HG03439 (cell line): ENCODE measurements at regions not wholly inside any gene's neighbourhood (a gene's known extent, or its start where the extent isn't known, plus 50 kb on each side); places are given as distances from the start of the nearest gene placed in this dataset.
"Not testable (repeated sequence)": the region's sequence is repeated elsewhere in the genome, so short reads cannot be mapped to it uniquely, and the experiment has no call there.

Experiments
- ATAC-seq: cut with Tn5 transposase; IDR thresholded peaks from one replicate; pipeline ENCODE4 v1.9.1; 2021; ENCODE audit warnings: mild to moderate bottlenecking, moderate library complexity; ENCODE audit not compliant: unreplicated experiment

DNA sequence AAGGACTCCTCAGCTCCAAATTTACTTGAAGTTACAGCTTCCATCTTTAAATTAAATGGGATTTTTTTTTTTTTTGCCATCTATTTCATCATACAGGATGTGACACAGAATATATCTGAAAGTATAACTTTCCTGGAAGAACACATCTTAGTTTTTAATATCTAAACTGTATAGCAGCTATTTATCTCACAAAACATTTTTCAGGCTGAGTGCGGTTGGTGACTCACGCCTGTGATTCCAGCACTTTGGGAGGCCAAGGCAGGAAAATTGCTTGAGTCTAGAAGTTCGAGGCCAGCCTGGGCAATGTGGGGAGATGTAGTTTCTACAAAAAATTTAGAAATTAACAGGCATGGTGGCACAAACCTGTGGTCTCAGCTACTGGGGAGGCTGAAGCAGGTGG, 142.3 kb upstream of the KCNJ18 start:
- ATAC-seq = not testable (repeated sequence)

DNA sequence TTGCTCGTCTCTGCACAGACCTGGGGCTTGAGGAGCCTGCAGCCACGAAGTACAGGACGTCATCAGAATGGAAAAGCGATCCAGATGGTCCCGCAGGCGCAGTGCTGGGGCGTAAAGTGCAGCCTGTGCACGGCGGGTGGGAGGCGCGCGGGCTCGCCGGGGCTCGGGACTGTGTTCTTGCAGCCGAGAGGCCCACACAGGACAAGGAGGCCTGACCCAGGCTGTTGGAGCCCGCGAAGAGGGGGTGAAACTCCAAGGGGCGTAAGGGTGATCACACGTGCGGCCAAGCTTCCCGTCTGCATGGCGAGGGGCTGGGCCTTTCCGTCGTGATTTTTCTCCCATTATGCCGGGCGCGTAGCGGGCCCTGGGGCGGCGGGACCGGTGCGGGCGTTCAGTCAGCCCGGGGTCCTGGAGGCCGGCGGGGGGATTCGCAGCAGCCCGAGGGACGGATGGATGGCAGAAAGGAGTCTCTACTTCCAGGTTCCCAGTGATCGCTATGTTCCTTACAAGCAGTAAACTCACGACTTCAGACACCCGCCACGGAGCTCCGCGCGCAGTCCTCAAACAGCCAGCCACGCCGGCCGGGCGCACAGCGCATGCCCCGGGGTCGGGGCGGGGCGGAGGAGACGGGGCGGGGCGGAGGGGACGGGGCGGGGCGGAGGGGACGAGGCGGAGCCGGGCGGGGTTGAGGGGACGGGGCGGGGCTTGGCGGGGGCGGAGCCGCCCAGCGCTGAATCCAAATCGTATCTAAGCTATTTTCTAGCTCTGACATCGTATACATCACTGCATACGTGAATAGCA, 141.0 kb upstream of the KCNJ18 start:
- peak; percentile 84 for ATAC-seq

DNA sequence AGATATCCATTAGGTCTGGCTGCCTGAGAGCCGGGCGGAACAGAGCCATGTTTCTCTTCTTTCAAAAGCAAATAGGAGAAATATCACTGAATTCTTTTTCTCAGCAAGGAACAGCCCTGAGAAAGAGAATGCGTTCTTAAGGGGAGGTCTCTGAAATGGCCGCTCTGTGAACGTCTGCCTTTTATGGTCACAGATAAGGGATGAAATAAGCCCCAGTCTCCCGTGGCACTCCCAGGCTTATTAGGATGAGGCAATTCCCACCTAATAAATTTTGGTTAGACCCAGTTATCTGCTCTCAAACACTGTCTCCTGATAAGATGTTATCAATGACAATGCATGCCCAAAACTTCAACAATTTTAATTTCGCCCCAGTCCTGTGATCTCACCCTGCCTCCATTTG, 133.4 kb upstream of the KCNJ18 start:
- ATAC-seq = not testable (repeated sequence)

DNA sequence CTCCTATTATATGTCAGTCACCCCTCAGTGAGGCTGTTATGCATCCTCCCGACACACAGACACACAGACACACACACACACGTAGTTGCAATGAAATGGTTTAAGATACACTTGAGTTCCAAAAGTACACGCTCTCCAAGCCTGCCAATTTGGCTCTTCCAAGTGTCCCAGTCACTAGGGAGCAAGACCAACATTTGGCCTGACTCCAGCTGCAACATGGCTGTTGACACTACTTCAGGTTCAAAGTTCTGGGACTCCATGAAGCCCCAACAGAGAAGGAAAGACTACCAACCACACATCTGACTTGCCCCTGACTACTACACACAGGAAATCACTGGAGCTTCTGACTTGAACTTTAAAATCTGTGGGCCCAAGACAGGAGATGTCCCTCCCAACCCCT, 128.1 kb upstream of the KCNJ18 start:
- no peak for ATAC-seq

DNA sequence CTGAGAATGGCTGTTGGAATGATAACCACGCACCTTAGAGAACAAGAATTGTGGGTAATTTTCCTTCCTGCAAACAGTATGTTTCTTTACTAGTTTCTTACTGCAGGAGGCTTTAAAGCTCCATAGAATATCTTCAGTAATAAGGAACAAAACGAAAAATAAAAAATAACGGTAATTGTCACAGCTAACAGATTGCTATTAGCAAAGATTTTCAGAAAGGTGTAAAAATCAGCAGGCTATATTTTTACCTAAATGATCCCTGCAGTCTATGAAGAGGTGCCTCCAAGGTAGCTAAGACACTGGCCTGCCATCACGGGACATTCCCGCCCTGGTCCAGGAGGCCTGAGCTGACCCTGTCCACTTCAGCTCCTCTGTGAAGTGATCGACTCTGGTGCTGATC, 127.6 kb upstream of the KCNJ18 start:
- not testable (repeated sequence) for ATAC-seq

DNA sequence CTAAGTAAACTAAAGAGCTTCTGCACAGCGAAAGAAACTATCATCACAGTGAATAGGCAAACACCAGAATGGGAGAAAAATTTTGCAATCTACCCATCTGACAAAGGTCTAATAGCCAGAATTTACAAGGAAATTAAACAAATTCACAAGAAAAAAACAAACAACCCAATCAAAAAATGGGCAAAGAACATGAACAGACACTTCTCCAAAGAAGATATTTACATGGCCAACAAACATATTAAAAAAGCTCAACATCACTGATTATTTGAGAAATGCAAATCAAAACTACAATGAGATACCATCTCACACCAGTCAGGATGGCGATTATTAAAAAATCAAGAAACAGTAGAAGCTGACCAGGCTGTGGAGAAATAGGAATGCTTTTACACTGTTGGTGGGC, 121.9 kb upstream of the KCNJ18 start:
- ATAC-seq = not testable (repeated sequence)

DNA sequence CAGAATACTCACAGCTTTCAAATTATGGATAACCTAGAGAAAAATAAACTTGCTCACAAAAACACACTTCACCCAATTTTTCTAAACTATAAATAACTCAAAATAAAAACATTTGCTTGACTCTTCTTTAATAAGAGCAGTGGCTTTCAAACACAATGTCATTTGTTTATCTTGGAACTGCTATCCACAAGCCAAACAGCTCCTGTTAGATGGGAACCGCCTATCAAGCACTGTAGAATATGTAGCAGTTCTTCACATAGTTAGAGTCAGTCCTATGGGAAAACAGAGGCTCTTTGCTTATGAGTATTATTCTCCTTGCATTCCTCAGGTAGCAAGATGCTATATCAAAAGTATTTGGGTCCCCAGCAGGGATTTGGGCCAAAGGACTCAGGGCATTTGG, 120.2 kb upstream of the KCNJ18 start:
- ATAC-seq = not testable (repeated sequence)

DNA sequence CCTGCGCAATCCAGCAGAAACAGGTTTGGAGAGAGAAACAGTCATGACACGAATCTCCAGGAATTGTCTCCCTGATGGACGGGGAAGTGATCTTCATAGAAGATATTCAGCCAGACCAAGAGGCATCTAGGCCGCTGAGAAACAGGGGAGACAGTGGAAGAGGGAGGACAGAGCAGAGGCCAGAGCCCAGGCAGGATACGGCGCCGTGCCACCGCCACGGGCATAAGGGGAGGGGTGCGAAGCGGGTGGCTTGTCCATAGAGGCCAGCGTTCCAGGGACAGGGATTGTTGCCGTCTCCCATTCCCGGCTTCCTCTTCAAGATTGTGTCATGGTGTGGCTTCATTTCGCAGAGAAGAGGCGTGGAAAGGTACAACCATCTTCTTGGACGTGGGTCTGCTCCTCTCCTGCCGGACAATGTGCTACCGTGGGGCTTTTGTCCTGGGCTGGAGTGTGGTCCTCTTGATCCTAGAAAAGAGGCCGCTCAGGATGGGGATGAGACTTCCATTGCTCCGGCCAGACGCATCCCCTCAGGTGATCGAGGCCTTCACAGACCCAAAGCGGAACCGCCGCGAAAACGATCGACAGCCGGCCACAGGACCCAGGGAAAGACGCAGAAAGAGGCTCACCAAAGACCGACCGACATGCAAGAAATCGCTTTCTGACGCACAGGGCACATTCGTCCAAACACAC, 118.9 kb upstream of the KCNJ18 start:
- not testable (repeated sequence) for ATAC-seq

DNA sequence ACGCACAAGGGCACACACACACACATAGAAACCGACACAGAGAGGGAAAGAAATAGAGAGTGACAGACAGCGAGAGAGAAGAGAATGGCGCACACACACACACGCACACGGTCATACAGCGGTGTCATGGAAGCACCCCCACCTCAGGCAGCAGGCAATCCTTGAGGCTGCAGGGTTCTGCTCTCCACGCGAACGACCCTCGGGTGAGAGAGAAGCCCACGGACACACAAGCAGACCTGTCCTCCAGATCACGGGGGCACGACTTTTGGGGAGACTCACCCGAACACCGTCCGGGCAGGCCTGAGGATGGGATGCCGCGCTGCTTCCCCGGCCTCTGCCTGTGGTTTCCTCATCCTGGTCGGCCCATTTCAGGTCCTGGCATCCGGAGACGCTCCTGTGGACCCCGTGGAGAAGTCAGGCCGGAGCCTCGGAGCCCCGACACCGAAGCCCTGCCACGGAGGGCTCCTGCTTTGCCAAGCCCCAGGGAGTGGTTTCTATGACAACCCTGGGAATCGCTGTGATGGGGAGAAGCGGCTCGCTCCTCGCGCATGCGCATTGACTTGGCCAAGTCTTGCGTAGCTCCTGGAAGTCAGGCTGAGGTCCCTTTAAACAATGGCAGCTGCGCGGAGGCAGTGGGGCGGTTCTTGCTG, 118.2 kb upstream of the KCNJ18 start:
- ATAC-seq = no peak

DNA sequence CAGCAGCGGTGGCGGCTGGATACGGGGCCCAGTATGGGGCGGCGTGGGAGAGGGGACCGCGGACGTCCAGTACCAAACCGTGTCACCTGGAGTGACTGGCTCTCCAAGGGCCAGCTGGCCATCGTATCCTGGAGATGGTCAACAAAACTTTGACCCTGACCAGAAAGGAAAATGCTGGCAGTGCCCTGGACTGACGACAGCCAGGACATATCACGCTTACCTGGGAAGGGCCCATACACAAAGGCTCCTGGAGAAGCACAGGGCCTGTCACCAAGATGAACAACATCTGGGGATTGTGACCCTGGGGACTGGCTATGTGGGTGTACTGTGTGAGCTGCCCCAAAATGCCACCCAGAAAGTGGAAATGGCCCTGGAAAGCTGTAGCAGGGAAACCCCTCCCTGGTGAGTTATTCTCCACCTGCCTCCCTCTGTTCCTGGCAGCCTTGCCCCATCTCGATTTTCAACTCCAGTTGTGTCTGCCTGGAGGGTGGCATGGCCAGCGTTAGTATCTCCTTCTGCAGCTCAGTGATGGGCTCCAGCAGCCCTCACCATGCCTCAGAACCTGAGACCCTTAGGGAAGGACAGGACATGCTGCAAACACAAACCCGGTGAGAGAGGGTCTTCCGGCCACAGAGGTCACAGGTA, 117.6 kb upstream of the KCNJ18 start:
- ATAC-seq = not testable (repeated sequence)

DNA sequence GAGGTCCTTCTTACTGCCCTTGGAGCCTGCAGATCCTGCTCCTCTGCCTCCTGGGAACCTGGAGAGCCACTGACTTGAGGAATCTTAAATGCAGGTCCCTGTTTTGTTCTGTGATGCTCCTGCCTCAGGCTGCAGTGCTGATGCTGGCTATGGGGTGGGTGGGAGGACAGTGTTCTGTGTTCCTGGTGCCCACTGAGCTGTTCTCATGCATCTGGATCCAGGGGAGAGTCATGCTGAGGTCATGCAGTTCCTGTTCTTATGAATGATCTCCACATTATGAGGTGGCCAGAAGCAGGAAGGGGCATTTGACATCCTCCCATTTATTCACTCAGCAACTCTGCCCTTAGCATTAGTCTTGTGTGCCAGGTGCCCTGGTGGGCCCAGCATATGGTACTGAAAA, 113.5 kb upstream of the KCNJ18 start:
- ATAC-seq = not testable (repeated sequence)

DNA sequence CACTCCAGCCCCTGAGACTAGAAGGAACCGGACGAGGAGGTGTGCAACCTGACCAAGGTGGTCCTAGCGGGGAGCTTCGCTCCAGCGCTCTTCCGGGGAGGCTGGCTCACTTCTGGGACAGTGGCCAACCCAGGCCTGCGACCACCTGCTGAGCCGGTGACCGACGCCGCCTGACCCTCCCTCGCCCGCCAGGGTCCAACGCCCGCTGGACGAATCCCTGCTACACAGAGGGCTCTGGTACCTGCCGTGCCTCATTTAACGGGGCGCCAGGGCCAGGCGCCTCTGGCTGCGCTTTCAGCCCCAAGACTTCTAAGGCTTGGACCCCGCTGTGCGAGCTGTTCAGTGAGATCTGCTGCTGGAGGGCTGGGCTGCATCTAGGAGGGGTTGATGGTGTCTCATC, 99.5 kb upstream of the KCNJ18 start:
- ATAC-seq = no peak

DNA sequence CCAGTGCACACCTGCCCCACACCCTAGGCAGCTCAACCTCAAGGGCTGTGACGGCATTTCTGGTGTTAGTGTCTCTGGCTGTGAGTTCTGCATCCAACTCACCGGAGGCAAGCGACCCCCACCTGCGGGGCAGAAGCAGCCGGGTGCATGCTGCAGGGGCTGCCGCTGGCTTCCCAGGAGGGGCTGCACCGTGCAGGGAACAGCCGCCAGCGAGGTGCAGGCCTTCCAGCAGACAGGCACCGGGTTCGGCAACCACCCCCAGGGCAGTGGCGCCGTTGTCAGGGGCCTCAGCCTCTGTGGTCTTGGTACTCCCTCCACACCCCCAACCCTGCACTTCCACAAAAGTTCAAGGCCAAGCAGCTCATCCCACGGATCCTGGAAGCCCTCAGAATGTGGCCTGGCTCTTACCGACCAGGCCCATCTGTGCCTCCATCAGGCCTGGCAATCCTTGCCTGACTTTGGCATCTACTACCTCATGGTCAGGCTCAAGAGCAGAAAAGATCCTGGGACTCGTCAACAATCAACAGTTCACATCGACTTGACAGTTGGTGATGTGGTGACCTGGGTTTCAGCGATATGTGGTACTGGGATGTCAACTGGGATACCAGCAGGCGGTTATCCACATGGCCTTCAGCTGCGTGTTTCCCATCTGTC, 98.7 kb upstream of the KCNJ18 start:
- ATAC-seq = not testable (repeated sequence)

DNA sequence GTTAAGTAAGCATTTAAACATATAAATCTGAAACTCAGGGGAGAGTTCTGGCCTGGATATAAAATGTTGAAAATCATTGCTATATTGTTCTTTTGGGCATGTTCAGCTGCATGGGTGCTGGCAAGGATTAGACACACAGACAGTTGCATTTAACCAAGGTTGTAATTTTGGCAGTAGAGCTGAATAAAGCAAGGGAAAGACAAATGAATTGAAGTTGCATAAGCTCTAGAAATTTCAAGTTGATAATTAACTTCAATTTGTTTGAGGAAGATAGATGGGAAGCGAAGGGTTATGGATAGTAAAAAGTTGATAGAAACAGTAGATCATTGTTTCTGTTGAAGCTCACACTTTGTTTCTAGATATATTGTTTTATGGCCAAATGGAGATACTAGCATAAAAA, 97.2 kb upstream of the KCNJ18 start:
- ATAC-seq = no peak

DNA sequence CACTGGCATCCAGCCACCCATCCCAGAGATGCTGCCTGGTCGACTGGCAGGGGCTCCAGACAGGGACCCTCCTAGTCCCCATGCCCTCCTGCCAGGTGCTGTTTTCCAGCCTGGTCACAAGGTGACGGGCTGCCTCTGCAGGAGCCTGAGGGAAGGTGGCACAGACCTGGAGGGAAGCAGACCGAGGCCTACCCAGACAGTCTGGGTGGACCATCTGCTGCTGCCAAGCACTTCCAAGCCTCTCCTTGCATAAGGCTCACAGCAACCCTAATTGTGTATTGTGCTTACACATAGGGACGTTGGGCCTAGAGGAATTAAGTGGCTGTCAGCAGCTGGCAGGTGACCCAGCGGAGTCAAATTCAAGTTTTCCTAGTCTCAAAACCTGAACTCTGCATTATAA, 90.1 kb upstream of the KCNJ18 start:
- ATAC-seq = no peak

DNA sequence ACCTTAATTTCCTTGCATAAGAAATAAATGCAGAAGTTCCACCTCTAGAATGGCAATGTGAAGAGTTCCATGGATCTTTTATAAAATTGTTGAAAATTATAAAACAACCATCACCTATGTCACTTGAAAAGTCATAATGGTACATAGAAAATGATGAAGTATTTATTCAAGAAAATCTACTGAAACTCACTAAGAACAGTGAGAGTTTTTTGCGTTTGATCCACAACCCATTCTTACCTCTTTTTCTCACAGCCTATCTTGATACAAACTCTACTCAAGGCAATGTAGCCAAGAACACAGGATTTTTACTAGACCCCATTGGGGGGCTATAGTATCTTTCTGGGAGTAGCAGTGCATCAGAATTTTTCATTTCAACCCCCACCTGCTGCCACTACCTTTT, 89.0 kb upstream of the KCNJ18 start:
- not testable (repeated sequence) for ATAC-seq

DNA sequence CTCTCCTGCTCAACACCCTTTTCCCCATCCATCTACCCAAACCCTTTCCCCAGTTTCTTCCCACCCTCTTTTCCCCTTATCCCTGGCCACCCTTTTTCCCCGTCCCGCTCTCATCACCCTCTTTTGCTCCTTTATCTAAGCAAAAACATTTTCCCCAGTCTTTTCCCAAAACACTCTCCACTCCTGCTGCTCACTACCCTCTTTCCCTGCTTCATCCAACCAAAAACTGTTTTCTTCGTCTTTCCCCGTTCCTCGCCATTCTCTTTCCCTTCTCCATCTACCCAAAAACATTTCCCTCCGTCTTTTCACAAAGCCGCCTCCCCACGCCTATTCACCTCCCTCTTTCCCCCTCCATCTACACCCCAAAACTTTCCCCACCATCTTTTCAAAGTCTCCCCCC, 80.9 kb upstream of the KCNJ18 start:
- not testable (repeated sequence) for ATAC-seq

DNA sequence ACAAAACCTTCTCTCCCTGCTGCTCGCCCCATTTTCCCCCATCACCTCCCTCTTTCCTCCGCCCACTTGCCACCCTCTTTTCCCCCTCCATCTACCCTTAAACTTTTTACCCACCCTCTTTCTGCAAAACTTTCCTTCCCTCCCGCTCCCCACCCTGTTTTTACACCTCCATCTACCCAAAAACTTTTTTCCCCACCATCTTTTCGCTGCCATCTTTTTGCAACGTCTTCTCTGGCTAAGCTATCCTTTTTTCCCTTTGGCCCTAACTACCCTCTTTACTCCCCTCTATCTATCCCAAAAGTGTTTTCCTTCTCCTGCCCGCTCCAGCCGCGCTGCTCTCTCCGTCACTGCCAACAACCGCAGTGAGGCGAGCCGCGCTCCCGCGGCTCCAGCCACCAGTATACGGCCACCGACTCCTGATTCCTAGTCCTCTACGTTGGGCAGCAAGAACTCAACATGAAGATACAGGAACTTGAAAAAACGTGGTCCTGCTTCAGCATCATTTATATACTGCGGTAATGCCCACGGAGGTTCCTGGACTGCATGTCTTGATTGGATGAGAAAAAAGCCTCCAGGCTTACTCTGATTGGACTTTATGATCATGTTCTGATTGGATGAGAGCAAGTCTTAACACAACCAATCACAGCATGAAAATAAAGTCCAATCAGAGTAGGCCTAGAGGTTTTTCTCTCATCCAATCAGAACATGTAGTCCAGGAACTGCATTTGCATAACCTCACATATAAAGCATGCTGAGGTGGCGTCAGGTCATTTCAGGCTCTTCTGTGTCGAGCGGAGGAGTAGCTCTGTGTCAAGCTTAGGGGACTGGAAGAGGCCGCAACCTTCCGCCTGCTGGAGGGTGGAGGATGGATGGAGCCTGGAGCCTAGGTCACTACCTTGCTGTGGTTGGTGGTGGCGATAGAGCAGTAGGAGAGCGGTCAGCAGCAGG, 79.9 kb upstream of the KCNJ18 start:
- ATAC-seq = not testable (repeated sequence)

DNA sequence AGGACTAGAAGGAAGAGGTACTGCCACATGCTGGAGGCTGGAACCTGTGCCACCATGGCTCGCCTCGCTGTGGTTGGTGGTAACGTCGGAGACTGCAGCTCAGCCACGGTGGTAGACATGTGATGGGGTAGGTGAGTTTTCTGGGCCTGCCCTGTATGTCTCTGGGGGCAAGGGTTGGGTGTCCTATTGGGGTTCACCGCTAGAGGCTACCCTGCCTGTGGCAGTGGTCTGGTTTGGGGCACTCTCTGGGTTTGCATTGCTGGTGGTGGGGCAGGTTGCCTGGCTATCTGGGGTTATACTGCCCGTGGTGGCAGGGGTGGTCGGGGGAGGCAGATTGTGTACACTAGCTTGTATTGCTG, 79.3 kb upstream of the KCNJ18 start:
- ATAC-seq = no peak

DNA sequence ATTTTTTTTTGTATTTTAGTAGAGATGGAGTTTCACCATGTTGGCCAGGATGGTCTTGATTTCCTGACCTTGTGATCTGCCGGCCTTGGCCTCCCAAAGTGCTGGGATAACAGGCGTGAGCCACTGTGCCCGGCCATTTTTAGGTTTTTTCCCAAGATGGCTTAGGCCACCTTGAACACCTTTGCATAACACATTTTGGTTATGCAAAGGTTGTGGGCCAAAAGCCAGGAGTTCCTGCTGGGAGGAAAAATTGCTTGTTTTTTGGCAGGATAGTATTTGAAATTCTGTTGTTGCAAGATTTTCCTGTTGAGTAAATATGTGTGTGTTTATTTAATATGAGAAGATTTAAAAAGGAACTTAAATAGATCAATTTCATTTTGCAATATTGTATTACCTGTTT, 65.3 kb upstream of the KCNJ18 start:
- ATAC-seq = not testable (repeated sequence)
